GM18508 (cell line): ENCODE measurements at regions not wholly inside any gene's neighbourhood (a gene's known extent, or its start where the extent isn't known, plus 50 kb on each side); places are given as distances from the start of the nearest gene placed in this dataset.

Source experiments
- ATAC-seq: cut with Tn5 transposase; IDR thresholded peaks from one replicate; pipeline ENCODE4 v1.9.1; 2021; ENCODE audit warnings: moderate number of reproducible peaks; ENCODE audit not compliant: insufficient read depth, unreplicated experiment

GRCh38 chr2:19846567-19846966 is 55.2 kb downstream of the TTC32 start:
- ATAC-seq: no peak

GRCh38 chr2:19846030-19846429 is 55.8 kb downstream of the TTC32 start:
- no peak for ATAC-seq

GRCh38 chr2:19845323-19845920 is 56.4 kb downstream of the TTC32 start:
- ATAC-seq: no peak

- ATAC-seq: no peak
These were observed 57.0 kb downstream of the TTC32 start for GRCh38 chr2:19844750-19845149.

- ATAC-seq: no peak
These were observed 57.7 kb downstream of the TTC32 start for GRCh38 chr2:19843992-19844515.

- ATAC-seq: no peak
These were observed 59.7 kb downstream of the TTC32 start for GRCh38 chr2:19841918-19842693.

GRCh38 chr2:19839438-19839837 is 62.3 kb downstream of the TTC32 start:
- ATAC-seq: no peak

GRCh38 chr2:19838616-19839015 is 63.2 kb downstream of the TTC32 start:
- no peak for ATAC-seq

- ATAC-seq: no peak
These were observed 64.5 kb downstream of the TTC32 start for GRCh38 chr2:19837235-19837766.

GRCh38 chr2:19835781-19836281 is 66.0 kb downstream of the TTC32 start:
- no peak for ATAC-seq

- ATAC-seq: no peak
These were observed 67.8 kb downstream of the TTC32 start for GRCh38 chr2:19833978-19834377.

GRCh38 chr2:19829672-19830071 is 72.1 kb downstream of the TTC32 start:
- no peak for ATAC-seq

GRCh38 chr2:19826874-19827273 is 74.9 kb downstream of the TTC32 start:
- no peak for ATAC-seq

- no peak for ATAC-seq
These were observed 78.3 kb downstream of the TTC32 start for GRCh38 chr2:19823507-19823906.

GRCh38 chr2:19819097-19820065 is 82.4 kb downstream of the TTC32 start:
- ATAC-seq: no peak

GRCh38 chr2:19818543-19818942 is 83.2 kb downstream of the TTC32 start:
- ATAC-seq: no peak

- no peak for ATAC-seq
These were observed 83.7 kb downstream of the TTC32 start for GRCh38 chr2:19818039-19818438.

GRCh38 chr2:19815746-19816145 is 86.0 kb downstream of the TTC32 start:
- no peak for ATAC-seq

GRCh38 chr2:19812166-19812565 is 89.6 kb downstream of the TTC32 start:
- no peak for ATAC-seq

- no peak for ATAC-seq
These were observed 90.6 kb downstream of the TTC32 start for GRCh38 chr2:19811186-19811585.
